ENCODE measurements at regions not wholly inside any gene's neighbourhood (a gene's known extent, or its start where the extent isn't known, plus 50 kb on each side); places are given as distances from the start of the nearest gene placed in this dataset.

DNA sequence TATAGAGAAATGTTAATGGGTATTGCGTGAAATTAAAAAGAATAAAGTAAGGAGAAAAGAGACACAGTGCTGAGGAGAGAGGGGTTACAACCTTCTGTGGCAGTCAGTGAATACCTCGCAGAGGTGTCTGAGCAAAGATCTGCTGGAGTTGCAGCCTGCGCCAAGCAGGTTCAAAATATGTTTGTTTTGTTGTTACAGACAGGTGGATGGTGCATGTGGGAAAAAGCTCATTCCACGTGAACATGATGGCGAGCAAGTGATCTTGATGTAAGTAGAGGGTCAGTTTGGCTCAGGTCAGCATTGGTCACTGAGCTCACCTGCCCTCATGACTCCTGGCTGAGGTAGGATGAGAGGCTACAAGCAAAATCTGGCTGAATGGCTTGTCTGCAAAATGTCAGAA is 66.2 kb downstream of the SOX11 start:
- FAIRE-seq, result no peak
- H3K79me2 ChIP-seq (ENCODE audit: control insufficient read depth in 1 of 2, insufficient read depth in 2 of 2, low read length in 2 of 2), result no peaks in the 10 kb centered on the region
- no peak overlapping the region for H3K56ac ChIP-seq (replicated peaks; ENCODE audit: insufficient read length, low read depth, low read length)
- H3K23me2 ChIP-seq (ENCODE audit: low read depth, low read length), result no peaks in the 10 kb centered on the region
- H3K27ac ChIP-seq (ENCODE audit: low read depth, low read length), result no peak overlapping the region
- H3K27me3 ChIP-seq (replicated peaks in 1 of 4; ENCODE audit: control insufficient read depth in 3 of 4, extremely low read depth in 1 of 4, insufficient read depth in 3 of 4, low read length in 3 of 4), result no peaks in the 10 kb centered on the region
- no peak overlapping the region; the same call in 1 of the 2 replicates for H2BK12ac ChIP-seq (ENCODE audit: low read depth, low read length)
- no peaks in the 10 kb centered on the region for H3K4me1 ChIP-seq (replicated peaks in 1 of 4; ENCODE audit: control insufficient read depth in 3 of 4, insufficient read depth in 4 of 4, low read length in 3 of 4)
- POLR2A ChIA-PET (ENCODE audit: partially characterized antibody), result no interaction called here
- H3K4me2 ChIP-seq (ENCODE audit: insufficient read depth in 1 of 2, low read depth in 2 of 2, low read length in 2 of 2), result no peak overlapping the region
- DNase-seq (ENCODE audit: low read depth in 1 of 2, low spot score in 2 of 2), result no peak
- no peaks in the 10 kb centered on the region for H3K9me3 ChIP-seq (ENCODE audit: insufficient read depth in 2 of 2, low read depth in 1 of 2, low read length in 1 of 2)
- 94 to 100% methylated on average over 1 to 5 of the region's 5 CpGs for WGBS, 2 experiments (ENCODE audit: extremely low coverage in 1 of 2, insufficient coverage in 1 of 2, insufficient read length in 1 of 2, insufficient replicate concordance in 2 of 2, low coverage in 1 of 2, low lambda C conversion rate in 2 of 2, missing lambda C conversion rate in 1 of 2)
- no peak overlapping the region for H3K18ac ChIP-seq (ENCODE audit: extremely low read depth, low read length)
- H3K23ac ChIP-seq (ENCODE audit: insufficient read length), result no peak overlapping the region
- CTCF ChIA-PET (ENCODE audit: partially characterized antibody), result interaction anchor here (1.3 kb wide), 1 partner anchor 18 kb away, joined by 3 read pairs; no protein-coding TSS in a partner anchor
- H3K14ac ChIP-seq (ENCODE audit: insufficient read length), result no peak overlapping the region
- H2BK5ac ChIP-seq (ENCODE audit: low read depth, low read length), result no peak overlapping the region
- H4K91ac ChIP-seq (replicated peaks; ENCODE audit: insufficient read length, low read length), result no peak overlapping the region
- no peak overlapping the region for H2BK120ac ChIP-seq (replicated peaks; ENCODE audit: low read depth, low read length)
- H3K36me3 ChIP-seq (ENCODE audit: control insufficient read depth in 2 of 4, insufficient read depth in 4 of 4, low read length in 3 of 4), result no peaks in the 10 kb centered on the region
- H3K79me1 ChIP-seq (ENCODE audit: low read depth, low read length), result no peaks in the 10 kb centered on the region
- H3K4me3 ChIP-seq (ENCODE audit: extremely low read depth in 1 of 4, insufficient read depth in 2 of 4, low read depth in 3 of 4, low read length in 4 of 4), result no peak overlapping the region
- peak overlapping the region; percentile 83; the same call in 1 of the 2 replicates for H2AK5ac ChIP-seq (ENCODE audit: low read depth, low read length)
- no peak overlapping the region for H4K5ac ChIP-seq (ENCODE audit: insufficient read length, low read depth, low read length)
- no peak overlapping the region for H3K4ac ChIP-seq (replicated peaks; ENCODE audit: insufficient read length, low read depth, low read length)
- H2BK15ac ChIP-seq (ENCODE audit: low read length), result no peak overlapping the region
- no peaks in the 10 kb centered on the region for H4K20me1 ChIP-seq (replicated peaks in 1 of 2; ENCODE audit: control insufficient read depth in 1 of 2, insufficient read depth in 2 of 2, low read length in 2 of 2)
- H2AFZ ChIP-seq (ENCODE audit: low read length), result 0 out of 2 replicates have a peak overlapping the region, but pooled peaks have one; percentile 27
- H2BK20ac ChIP-seq (ENCODE audit: low read length), result no peak overlapping the region
- no peak overlapping the region for H3K9ac ChIP-seq (replicated peaks in 1 of 4; ENCODE audit: extremely low read depth in 1 of 4, low read depth in 3 of 4, low read length in 3 of 4)
- no peak overlapping the region for H4K8ac ChIP-seq (ENCODE audit: extremely low read depth, insufficient read depth, low read length)
- TF ChIP-seq RBBP5 (IDR thresholded peaks at IDR 0.05; ENCODE audit: borderline replicate concordance, low read depth, low read length) (no peak), CHD1 (IDR thresholded peaks at IDR 0.05; ENCODE audit: low read depth, low read length) (no peak), TEAD4 (IDR thresholded peaks at IDR 0.05; ENCODE audit: low read depth, low read length) (no peak), SP2 (IDR thresholded peaks at IDR 0.05; ENCODE audit: low read length) (no peak), PHF8 (conservative IDR thresholded peaks at IDR 0.05; ENCODE audit: low read depth, low read length) (no peak), CHD2 (IDR thresholded peaks at IDR 0.05; ENCODE audit: low read length) (no peak), SUZ12 (IDR thresholded peaks at IDR 0.05; ENCODE audit: low read length) (no peak), HDAC6 (IDR thresholded peaks at IDR 0.05; ENCODE audit: low read depth, low read length) (no peak), EP300 (IDR thresholded peaks at IDR 0.05; ENCODE audit: borderline replicate concordance in 1 of 2, low read depth in 2 of 2, low read length in 2 of 2) (no peak)
- TF ChIP-seq, protein P1, sequence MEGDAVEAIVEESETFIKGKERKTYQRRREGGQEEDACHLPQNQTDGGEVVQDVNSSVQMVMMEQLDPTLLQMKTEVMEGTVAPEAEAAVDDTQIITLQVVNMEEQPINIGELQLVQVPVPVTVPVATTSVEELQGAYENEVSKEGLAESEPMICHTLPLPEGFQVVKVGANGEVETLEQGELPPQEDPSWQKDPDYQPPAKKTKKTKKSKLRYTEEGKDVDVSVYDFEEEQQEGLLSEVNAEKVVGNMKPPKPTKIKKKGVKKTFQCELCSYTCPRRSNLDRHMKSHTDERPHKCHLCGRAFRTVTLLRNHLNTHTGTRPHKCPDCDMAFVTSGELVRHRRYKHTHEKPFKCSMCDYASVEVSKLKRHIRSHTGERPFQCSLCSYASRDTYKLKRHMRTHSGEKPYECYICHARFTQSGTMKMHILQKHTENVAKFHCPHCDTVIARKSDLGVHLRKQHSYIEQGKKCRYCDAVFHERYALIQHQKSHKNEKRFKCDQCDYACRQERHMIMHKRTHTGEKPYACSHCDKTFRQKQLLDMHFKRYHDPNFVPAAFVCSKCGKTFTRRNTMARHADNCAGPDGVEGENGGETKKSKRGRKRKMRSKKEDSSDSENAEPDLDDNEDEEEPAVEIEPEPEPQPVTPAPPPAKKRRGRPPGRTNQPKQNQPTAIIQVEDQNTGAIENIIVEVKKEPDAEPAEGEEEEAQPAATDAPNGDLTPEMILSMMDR (IDR thresholded peaks at IDR 0.05; ENCODE audit: control extremely low read depth in 1 of 3, insufficient read depth in 1 of 3, low read depth in 1 of 3, low read length in 3 of 3), result no peak

Measured in H1 (cell line).